Adrenal gland (tissue), 9 donors: ENCODE measurements at regions not wholly inside any gene's neighbourhood (a gene's known extent, or its start where the extent isn't known, plus 50 kb on each side); places are given as distances from the start of the nearest gene placed in this dataset.

Source experiments
- DNase-seq, 7 donors: peaks; one replicate each; pipeline ENCODE4 v3.0.0-alpha.2; 2019 to 2020
- H3K27ac ChIP-seq, 5 donors: fragments of 200-600 bp; sonication (generic) in 4 of 5; 1 replicate in 3 of 5; 2 replicates in 2 of 5; pipeline versions ENCODE4 v1.5.1 to v1.8.0; 2016 to 2020; ENCODE audit warnings: mild to moderate bottlenecking in 1 of 5
- H3K27me3 ChIP-seq: fragments of 200-600 bp; 2 replicates; pipeline ENCODE4 v1.8.0; 2021
- H3K36me3 ChIP-seq, 2 donors: fragments of 200-600 bp; replicated peaks in 1 of 2; 1 replicate in 1 of 2; 2 replicates in 1 of 2; pipeline versions ENCODE4 v1.5.1 to v1.8.0; 2018 to 2022
- H3K4me1 ChIP-seq, 2 donors: fragments of 200-600 bp; replicated peaks in 1 of 2; 1 replicate in 1 of 2; 2 replicates in 1 of 2; pipeline versions ENCODE4 v1.5.1 to v1.8.0; 2018 to 2021
- H3K4me3 ChIP-seq, 4 donors: fragments of 200-600 bp; sonication (generic) in 3 of 4; one replicate each; pipeline ENCODE4 v1.5.1; 2016 to 2018
- H3K9me3 ChIP-seq, 3 donors: fragments of 200-600 bp; sonication (generic) in 1 of 3; replicated peaks in 1 of 3; 1 replicate in 2 of 3; 2 replicates in 1 of 3; pipeline versions ENCODE4 v1.5.1 to v1.8.0; 2016 to 2021
- CTCF ChIP-seq, 6 experiments: fragments of 450-650 bp in 4 of 6; fragments of 200-600 bp in 2 of 6; sonication (generic) in 1 of 6; IDR thresholded peaks; 1 replicate in 5 of 6; 2 replicates in 1 of 6; pipeline versions ENCODE4 v1.5.1 to v1.8.0; 2016 to 2021; ENCODE audit warnings: antibody characterized with exemption in 6 of 6, mild to moderate bottlenecking in 2 of 6, moderate library complexity in 1 of 6
- POLR2A ChIP-seq, 2 donors: fragments of 450-650 bp; IDR thresholded peaks; one replicate each; pipeline ENCODE4 v1.6.1; 2017; ENCODE audit warnings: antibody characterized with exemption in 2 of 2, mild to moderate bottlenecking in 2 of 2, moderate library complexity in 1 of 2
- WGBS, 4 donors: extraction: QIAGEN DNeasy Blood & Tissue Kit in 2 of 4; methylation state at CpG; one replicate each; pipeline versions ENCODE4 v1.1.5 to v1.1.7; 2013 to 2017; 5-methylcytosine and 5-hydroxymethylcytosine counted together
- intact Hi-C, 2 donors: fragments of 100-400 bp; cut with DNase I; formaldehyde crosslinking; loops; one replicate each; pipeline versions ENCODE4 v1.14.1 to v1.15.0; 2022 to 2023
- donor health status: healthy with polysubstance abuse.
- donor health status: Bipolar disorder and iron deficiency.
- donor health status: DM: yes; HTN: yes; CAD: no.
- donor health status: DM: no; HTN: no; CAD: no.
- donor health status: DM: no; HTN: no; CAD: no.

- intact Hi-C loops, result no loop called here
- Histone ChIP-seq H3K9me3 (no peaks in the 10 kb centered on the region), H3K27me3 (peaks cover 18% of the 10 kb centered on the region), H3K4me1 (peaks cover 0 to 11% of the 10 kb centered on the region in 2 donors), H3K36me3 (no peaks in the 10 kb centered on the region), H3K27ac (no peak overlapping the region), H3K4me3 (no peak overlapping the region)
- DNase-seq, result no peak
- 70 to 79% (median 75%) methylated on average over 1 of the region's 1 CpG for WGBS, 4 donors
- TF ChIP-seq CTCF (IDR thresholded peaks at IDR 0.05) (no peak), POLR2A (IDR thresholded peaks at IDR 0.05) (no peak)
These were observed 244.2 kb upstream of the ZNF507 start for GRCh38 chr19:32101206-32101605.

GRCh38 chr19:32103541-32103940 is 241.9 kb upstream of the ZNF507 start:
- intact Hi-C loops, result no loop called here
- WGBS, 4 donors, result 72 to 83% (median 78%) methylated on average over 11 of the region's 11 CpGs
- no peaks in the 10 kb centered on the region for H3K36me3 ChIP-seq
- H3K9me3 ChIP-seq, result no peaks in the 10 kb centered on the region
- H3K27ac ChIP-seq, result no peak overlapping the region
- no peak for DNase-seq
- peaks cover 28% of the 10 kb centered on the region for H3K27me3 ChIP-seq
- TF ChIP-seq CTCF (IDR thresholded peaks at IDR 0.05) (no peak), POLR2A (IDR thresholded peaks at IDR 0.05) (no peak)
- H3K4me3 ChIP-seq, result no peak overlapping the region
- H3K4me1 ChIP-seq, result peaks cover 0 to 11% of the 10 kb centered on the region in 2 donors

GRCh38 chr19:32104153-32104849 is 241.1 kb upstream of the ZNF507 start:
- no peaks in the 10 kb centered on the region for H3K36me3 ChIP-seq
- TF ChIP-seq CTCF (IDR thresholded peaks at IDR 0.05) (peak in 2 of 6 experiments; percentile 7 to 17), POLR2A (IDR thresholded peaks at IDR 0.05) (no peak)
- peak in 1 of 7 donors; percentile 4 for DNase-seq

GRCh38 chr19:32104850-32105235 is 240.6 kb upstream of the ZNF507 start:
- WGBS, 4 donors, result 67 to 73% (median 69%) methylated on average over 8 of the region's 8 CpGs
- H3K4me1 ChIP-seq, result peaks cover 0 to 4% of the 10 kb centered on the region in 2 donors
- H3K4me3 ChIP-seq, result no peak overlapping the region
- no peak overlapping the region for H3K27ac ChIP-seq
- no peak for DNase-seq
- intact Hi-C loops, result no loop called here
- no peak for TF ChIP-seq CTCF (IDR thresholded peaks at IDR 0.05)
- no peak for TF ChIP-seq POLR2A (IDR thresholded peaks at IDR 0.05)
- no peaks in the 10 kb centered on the region for H3K36me3 ChIP-seq
- H3K27me3 ChIP-seq, result peaks cover 28% of the 10 kb centered on the region
- H3K9me3 ChIP-seq, result no peaks in the 10 kb centered on the region

More at GRCh38 chr19:32104153-32104849, 241.1 kb upstream of the ZNF507 start:
- H3K27ac ChIP-seq, result no peak overlapping the region
- peaks cover 0 to 4% of the 10 kb centered on the region in 2 donors for H3K4me1 ChIP-seq
- no peak overlapping the region for H3K4me3 ChIP-seq
- 25 to 28% (median 26%) methylated on average over 16 of the region's 16 CpGs for WGBS, 4 donors
- no peaks in the 10 kb centered on the region for H3K9me3 ChIP-seq
- H3K27me3 ChIP-seq, result peaks cover 28% of the 10 kb centered on the region
- intact Hi-C loops, result no loop called here
